ENCODE measurements at regions not wholly inside any gene's neighbourhood (a gene's known extent, or its start where the extent isn't known, plus 50 kb on each side); places are given as distances from the start of the nearest gene placed in this dataset.

DNA sequence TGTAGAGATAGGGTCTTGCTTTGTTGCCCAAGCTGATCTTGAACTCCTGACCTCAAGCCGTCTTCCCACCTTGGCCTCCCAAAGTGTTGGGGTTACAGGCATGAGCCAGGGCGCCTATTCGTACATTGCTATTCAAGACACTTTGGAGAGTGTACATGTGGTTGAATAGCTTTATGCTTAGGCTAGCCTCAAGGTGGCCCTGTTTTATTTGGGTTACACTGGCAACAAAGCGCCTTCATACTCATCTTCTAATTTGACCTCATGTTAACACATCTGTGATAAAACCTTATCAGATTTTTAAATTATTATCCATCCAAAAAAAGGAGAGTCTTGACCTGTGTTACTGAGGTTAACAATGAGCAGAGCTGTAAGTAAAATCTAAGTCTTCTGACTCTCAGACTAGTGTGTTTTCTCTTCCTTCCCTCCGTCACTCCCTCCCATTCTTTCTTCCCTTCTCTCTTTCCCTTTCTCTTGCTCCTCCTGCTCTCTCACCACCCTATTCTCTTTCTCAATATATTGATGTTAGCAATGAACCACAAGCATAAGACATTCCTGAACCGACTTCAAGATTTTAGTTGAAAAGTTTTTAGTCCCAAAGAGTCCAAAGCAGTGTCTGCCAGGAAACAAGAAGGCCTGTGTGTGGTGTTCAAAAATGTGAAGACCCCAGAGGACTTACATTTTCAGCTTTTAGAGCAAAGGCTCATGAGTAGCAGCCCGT lies 603.7 kb upstream of the CFAP20DC start:
- in situ Hi-C loops (cut with HindIII; ENCODE audit: low sequenced_read_pairs), result no loop called here

DNA sequence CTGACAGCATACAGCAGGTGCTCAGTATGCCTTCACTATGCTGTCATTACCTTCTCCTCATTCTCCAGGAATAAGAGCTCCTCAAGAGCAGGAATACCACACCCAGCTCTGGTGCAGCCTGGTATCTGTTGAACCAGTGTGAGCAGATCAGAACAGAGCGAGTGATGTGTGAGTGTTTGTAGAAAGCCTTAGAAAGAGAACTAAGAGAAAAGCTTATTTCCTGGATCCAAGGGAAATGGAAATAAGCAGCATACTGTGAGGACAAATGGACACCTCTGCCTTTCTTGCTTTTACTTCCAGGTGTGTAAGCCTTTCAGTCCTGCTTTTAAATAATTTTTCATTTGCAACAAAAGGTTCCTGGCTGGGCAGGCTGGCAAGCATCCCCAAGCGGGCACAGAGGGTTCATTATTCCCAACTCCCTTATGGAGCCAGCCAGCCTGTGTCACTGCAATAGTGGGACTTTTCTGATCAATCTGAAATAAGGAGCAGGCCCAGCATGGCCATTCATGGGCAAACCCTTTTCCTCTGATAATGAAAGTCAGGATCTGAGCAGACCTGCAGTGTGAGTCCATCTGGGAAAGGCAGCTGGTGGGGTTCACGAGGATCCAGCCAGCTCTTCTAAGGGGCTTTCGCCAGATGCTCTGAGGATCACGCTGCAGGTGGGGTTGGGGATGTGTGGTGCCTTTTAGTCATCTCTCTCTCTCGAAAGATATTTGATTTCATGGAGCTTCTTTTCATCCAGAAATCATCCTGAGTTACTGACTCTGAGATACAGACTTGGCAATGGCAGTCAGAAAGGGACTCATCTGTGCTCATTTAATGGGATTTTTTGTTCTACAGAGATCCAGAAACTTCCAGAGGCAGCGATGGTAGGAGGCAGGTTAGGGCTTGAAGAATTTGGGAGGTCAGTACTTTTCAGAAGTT lies 594.9 kb upstream of the CFAP20DC start:
- in situ Hi-C loops (cut with HindIII; ENCODE audit: low sequenced_read_pairs), result loop anchor here (5.0 kb wide), 1 partner anchor 92 kb away; no protein-coding TSS in a partner anchor

DNA sequence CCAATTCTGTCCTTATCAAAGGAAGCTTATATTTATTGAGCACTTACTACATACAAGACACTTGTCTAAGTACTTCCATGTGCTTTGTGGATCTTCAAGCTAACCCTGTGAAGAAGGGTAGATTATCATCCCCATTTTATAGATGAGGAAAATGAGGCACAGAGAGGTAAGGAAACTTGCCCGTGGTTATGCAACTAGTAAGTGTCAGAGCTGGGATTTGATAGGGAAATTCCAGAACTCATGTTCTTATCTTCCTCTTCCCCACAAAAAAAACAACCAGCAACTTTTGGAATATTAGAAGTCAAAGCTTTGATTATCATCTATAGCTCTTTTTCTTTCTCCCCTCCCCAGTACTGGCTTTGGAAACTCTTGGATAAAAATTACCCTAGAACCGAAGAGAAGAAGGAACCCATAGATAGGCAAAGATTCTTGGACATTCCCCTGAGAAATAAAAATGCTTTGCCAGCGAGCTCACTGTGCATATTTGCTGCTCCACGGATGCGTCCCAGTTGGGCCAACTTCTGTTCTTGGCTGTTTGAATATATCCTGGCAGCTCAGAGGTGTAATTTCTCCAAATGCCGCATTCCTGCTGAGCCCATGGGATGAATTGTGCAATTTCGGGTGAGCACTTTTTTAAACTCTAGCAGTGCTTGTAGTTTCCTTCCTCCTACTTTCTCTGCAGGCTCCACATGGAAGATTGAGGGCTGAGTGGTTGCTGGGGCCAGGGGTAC lies 591.5 kb upstream of the CFAP20DC start:
- in situ Hi-C loops (cut with HindIII; ENCODE audit: low sequenced_read_pairs), result loop anchor here (5.0 kb wide), 1 partner anchor 89 kb away; no protein-coding TSS in a partner anchor

DNA sequence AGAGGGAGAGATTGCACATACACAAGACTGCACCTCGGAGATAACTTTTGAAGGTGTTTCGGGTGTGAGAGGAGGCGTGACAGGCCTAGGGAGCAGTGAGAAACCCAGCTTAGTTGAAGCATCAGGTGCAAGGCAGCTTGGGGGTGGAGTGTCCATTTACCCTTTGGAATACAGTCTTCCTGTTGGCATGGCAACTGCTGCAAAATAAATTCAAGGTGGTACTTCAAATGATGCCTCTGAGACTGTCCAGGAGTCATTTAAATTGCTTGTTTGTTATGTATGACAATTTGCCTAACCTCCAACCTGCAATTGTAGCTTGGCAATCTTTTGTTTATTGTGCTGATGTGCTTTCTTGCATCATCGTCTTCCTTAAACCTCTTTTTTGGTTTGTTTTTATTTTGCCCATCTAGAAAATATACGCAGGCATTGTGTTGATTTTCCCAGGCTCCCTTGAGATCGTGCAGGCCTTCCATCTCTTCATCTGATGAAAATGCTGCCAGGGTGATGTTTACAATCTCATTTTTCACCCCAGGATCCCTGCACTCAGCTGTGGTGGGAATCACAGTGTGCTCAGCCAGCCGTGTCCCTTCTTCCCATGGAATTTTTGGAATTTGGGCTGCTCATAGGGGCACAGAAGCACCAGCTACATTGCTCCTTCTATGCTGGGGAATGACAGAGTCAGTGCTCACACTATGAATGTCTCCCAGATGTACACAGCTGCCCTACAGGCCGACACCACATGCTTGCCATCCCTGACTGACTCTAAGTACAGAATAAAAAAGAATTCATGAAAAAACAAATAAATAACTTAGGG lies 583.1 kb upstream of the CFAP20DC start:
- in situ Hi-C loops (cut with HindIII; ENCODE audit: low sequenced_read_pairs), result no loop called here

DNA sequence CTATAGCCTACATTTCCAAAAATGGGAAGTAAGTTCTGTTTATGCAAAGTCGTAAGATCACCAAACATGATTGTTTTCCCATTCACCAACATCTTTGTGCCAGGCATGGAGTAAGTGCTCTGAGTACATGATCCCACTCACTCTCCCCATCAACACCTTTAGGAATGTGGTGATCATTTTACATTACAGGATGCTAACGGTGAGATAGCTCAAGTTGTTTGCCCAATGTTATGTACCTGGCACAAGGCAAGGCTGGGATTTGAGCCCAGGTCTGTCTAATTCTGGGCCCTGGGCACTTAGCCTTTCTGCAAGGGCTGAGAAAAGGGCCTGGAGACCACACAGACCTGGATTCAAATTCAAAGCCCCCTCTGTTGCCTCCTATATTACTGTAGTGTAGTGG lies 581.7 kb upstream of the CFAP20DC start:
- in situ Hi-C loops (cut with HindIII; ENCODE audit: low sequenced_read_pairs), result no loop called here

DNA sequence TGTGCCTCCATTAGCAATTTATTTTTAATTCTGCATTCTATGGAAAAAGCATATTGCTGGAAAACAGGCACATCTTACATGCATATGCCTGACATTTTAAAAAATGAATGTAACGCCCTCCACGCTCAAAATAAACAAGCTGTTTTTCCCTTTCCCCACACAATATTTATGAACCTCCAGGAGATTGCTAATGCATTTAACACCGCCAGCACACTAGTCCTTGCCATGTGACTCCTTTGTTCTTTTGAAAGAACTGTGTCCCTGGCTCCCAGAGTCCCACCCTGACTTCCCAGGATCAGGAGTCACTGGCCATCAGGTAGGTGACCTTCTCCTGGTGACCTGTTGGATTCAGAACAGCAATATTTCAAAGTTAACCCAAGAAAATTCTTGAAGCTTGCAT lies 571.2 kb upstream of the CFAP20DC start:
- in situ Hi-C loops (cut with HindIII; ENCODE audit: low sequenced_read_pairs), result no loop called here

DNA sequence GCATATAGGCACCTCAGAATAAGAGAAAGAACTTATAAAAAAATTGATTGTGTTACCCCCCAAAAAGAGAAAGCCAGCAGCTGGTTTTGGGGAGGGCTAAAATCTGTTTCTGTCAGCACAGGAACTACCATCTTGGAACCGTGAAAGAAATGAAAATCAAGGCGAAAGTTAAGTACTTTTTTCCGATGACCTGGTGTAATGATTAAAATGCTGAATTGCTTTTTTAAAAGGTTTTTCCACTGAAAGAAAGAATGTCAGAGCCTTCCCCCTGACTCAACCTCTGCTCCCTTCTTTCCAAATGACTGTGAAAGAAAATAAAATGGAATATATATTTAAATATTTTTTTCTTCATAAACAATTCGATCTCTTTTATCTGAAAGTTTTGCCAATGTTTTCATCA lies 570.5 kb upstream of the CFAP20DC start:
- in situ Hi-C loops (cut with HindIII; ENCODE audit: low sequenced_read_pairs), result no loop called here

DNA sequence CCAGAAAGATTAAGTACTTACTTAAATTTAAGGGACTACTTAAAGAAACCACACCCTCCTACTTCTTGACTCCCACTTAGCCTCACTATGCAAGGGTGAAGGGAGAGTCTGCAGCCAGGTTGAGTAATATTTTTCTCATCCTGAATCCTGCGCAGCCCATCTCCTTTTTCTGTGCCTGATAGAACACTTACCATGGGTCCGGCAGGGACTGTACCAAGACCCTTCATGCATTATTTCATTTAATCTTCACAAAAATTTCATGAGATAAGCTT lies 562.6 kb upstream of the CFAP20DC start:
- in situ Hi-C loops (cut with HindIII; ENCODE audit: low sequenced_read_pairs), result no loop called here

DNA sequence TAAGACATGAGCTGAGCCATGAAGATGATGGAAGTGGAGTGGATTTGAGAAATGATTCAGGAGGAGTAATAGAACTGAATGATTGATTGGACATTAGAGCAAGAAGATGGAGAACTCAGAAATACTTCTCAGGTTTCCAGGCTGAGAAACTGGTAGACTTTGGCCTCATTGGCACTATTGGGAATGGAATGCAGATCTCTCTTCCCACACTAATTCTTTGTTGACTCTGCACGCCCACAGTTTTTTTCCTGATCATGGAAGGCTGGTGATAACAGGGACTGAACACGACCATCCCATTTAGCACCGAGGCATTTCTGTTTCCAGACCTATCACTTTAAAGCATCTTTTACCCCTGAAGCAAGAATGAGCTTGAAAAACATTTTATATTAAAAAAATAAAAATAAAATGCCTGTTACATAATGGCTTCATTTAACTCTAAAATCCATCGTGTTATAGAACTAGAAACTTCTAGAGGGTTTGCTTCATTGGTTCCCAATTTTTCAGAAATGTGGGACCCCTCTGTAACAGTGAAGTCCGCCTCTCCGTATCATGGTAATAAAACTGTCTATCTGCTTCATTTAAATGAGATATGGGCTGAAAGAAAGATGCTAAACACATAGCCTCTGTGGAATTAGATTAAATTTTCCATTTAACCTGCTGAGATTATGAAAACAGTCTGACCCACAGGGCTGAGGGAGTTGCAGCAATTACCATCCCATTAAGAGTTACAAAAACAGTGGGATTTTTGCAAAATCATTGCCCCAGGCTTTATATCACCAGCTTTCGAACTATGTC lies 562.0 kb upstream of the CFAP20DC start:
- in situ Hi-C loops (cut with HindIII; ENCODE audit: low sequenced_read_pairs), result no loop called here

DNA sequence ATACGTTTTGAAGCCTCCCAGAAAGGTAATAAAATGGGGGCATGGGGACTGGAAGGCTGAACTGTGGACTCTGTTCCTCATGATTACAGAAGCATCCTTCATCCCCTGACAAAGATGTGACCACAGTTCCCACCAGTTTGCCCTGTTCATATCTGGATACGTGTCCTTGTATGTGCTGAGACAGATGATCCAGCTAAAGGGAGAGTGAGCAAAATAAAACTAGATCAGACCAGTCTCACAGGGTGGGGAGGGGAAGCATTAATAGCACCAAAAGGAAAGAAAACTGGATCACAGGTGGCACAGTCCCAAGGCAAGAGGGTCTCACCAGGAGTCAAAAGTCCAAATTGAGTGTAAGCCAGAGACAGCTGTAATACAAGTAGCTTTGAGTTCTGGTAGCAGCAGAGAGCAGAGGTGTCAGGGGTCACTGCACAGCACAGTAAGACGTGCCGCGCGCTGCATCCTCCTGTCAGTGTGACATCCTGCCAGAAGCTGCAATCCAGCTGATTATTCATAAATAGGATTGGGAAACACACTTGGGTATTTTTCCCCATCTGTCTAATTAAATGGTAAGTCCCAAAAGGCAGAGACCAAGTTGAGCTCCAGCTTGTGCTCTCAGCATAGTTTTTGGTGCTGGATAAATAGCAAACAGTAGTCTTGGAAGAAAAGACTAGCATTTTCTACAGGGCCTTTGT lies 560.0 kb upstream of the CFAP20DC start:
- in situ Hi-C loops (cut with HindIII; ENCODE audit: low sequenced_read_pairs), result no loop called here

DNA sequence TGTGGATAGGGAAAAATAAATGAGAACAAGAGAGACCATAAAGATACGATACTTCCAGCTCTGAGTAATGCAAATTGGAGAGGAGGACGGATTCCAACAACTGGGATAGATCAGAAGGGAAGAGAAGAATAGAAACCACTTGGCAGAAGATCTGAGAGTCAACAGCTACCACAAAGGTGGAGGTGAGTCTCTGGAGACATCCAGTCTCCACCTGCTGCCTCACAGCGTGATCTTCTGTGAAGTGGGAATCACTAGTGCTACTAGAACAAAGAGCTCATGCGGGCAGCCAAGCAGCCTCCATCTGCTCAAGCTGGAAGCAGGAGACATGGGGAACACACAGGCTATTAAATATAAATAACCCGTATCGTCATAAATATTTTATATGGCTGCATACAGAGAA lies 558.5 kb upstream of the CFAP20DC start:
- in situ Hi-C loops (cut with HindIII; ENCODE audit: low sequenced_read_pairs), result no loop called here

DNA sequence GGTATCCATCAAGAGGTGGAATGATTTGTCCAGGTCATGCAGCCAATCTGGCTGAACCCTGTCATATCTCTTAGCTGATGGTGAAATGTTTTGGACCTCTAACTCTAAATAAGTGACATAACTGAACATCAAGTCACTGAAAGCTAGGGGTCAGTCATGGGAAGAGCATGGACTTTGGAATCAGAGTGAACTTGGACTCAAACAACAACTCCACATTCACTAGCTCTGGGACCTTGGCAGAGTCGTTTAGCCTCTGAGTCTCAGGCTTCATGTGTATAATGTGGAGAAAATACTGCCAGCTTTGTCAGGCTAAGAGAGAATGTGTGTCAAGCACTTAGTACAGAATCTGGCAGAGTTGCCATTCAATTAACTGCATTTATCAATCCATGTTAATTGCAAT lies 557.8 kb upstream of the CFAP20DC start:
- in situ Hi-C loops (cut with HindIII; ENCODE audit: low sequenced_read_pairs), result no loop called here

DNA sequence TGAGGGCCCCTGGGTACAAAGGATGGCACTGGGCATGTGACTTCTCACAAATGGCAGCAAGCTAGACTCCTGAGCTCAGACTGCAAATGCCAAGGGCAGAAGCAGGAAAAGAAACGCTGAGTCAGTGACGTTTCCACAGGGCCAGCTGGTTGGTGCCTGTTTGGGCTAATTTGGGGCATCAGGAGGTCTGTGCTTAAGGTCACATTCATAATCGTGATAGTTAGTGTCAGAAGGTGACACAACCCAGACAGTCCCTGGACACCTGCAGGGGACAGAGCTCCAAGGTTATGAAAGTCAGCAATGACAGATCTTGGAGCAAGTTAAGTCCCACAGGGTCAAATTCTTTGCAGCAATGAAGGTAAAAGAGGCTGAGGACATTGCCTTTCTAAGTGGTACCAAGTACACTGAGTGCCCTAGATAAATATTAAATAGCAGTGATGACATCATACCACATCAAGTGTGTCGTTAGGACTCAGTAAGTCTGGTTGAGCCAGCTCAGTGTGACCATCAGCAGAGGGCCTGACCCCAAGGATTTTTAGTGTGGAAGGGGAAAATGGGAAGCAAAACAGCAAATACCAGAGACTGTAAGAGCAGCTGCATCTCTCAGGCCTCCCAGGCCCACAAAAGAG lies 556.9 kb upstream of the CFAP20DC start:
- in situ Hi-C loops (cut with HindIII; ENCODE audit: low sequenced_read_pairs), result no loop called here

DNA sequence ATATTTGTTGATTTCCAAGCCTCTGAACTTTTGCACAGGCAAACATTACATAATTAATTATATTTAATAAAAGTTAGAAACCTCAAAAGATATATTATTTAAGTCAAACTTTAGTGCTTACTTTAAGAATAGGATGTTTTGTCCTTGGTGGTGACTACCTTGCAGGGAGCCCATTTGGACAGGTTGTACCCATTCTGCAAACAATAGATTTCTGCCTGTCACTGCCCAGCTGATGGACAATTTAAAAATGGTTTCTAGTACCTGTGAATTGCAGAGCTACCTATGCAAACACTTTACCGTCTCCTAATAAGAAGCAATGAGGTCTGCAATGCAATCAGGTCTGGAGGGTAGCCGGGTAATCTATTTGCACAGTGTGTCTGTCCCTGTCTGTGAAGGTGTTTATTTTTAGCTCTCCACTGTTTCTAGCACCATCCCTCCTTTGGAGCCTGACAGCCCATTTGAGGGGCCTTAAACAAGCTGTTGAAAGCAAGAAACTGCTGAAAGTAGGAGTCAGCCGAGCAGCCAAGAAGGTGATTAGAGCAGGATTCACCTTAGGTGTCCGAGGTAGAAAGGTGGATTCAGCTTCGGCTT lies 556.2 kb upstream of the CFAP20DC start:
- in situ Hi-C loops (cut with HindIII; ENCODE audit: low sequenced_read_pairs), result no loop called here

DNA sequence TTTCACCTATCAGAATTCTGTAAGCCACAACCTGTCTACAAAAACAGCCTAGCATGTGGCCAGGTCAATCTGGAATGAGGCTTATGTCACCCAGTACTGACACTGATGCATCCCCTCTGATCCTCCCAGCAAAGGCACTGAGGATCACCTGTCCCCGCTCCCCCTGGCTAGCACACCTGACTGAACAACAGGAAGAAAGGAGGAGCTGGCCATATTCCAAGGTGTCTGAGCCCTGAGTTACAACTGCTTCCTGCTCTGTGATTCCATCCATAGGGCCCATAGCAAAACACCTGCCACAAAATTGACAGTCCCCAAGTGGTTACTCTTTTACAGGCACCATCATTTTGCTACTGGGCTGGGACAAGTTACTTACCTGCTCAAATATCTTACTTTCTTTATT lies 555.5 kb upstream of the CFAP20DC start:
- in situ Hi-C loops (cut with HindIII; ENCODE audit: low sequenced_read_pairs), result no loop called here

DNA sequence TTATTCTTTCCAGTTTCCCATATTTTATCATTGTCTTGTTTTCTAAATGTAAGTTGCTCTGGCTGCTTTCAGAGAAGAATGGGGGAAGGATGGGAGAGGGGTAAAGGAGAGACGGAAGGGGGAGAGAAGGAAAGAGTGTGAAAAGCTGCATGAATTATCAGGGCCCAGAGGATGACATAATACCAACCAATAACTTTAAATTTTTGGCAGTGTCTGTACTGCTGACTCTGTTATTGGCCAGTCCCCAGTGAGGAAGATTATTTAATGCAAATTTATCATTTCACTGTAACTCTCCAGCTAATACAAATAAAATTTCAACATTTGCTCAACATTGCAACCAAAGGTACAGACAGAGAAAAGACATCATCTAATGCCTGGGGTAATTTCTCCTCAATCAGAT lies 551.7 kb upstream of the CFAP20DC start:
- in situ Hi-C loops (cut with HindIII; ENCODE audit: low sequenced_read_pairs), result no loop called here

DNA sequence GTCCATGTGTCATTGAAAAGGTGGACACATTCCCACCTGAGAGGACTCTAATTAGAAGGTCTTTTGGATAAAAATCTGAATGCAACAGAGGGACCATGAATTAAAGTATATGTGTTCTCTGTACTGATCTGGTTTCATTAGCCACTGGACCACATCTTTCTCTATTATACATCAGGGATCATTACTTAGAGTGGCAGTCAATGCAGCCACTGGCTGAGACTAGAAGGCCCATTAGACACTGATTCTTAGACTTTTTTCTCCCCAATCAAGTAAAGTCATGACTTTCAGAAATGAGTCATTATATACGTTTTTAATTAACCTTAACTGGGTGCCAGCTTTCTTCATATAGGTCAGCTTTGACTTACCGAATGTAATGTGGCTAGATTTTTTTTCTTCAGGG lies 550.8 kb upstream of the CFAP20DC start:
- in situ Hi-C loops (cut with HindIII; ENCODE audit: low sequenced_read_pairs), result no loop called here

DNA sequence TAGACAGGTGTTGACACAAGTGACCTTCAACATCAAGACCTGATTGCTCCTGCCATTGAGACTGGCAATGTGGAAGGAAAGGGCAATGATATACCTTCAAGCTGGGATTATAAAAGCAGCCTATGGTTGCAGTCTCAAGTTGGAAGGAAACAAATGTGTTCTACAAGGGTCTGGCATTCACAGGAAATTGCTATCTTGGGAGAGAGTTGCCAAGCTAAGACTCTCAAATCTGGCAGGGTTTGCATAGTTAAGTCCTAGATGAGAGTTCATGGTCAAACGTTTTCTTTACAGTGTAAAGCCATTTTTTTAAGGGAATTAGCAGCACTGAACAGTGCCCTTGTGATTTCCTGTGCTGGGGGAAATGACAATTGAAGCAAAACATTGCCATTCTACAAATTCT lies 546.9 kb upstream of the CFAP20DC start:
- in situ Hi-C loops (cut with HindIII; ENCODE audit: low sequenced_read_pairs), result no loop called here

DNA sequence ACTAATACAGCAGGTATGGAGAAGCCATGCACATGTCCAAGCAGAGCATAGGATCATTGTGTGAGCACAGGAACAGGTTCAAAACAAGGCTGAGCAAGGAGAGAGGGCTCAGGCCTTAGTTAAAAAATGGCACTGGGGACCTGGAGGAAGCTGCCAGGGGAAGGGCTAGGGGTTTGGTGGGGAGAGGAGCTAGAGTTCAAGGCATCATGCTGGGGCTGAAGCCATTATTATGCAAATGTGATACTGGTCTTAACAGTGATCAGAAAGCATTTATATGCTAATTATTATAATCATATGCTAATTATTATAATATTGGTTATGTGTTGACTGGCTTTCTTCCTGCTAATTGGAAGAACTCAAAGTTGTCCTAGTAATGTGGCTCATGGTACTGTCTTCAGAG lies 546.0 kb upstream of the CFAP20DC start:
- in situ Hi-C loops (cut with HindIII; ENCODE audit: low sequenced_read_pairs), result no loop called here
